Loucy (cell line): ENCODE measurements at regions not wholly inside any gene's neighbourhood (a gene's known extent, or its start where the extent isn't known, plus 50 kb on each side); places are given as distances from the start of the nearest gene placed in this dataset.

Experiments
- CTCF ChIP-seq: fragments of 200-600 bp; sonication (generic); conservative IDR thresholded peaks from 2 replicates; pipeline ENCODE4 v1.5.1; 2014; ENCODE audit warnings: mild to moderate bottlenecking, antibody characterized with exemption, low read length
- EZH2phosphoT487 ChIP-seq: fragments of 200-600 bp; IDR thresholded peaks from 2 replicates; pipeline ENCODE4 v1.6.1; 2018; ENCODE audit warnings: antibody characterized with exemption, mild to moderate bottlenecking, moderate library complexity, borderline replicate concordance

GRCh38 chr15:85276921-85277320, 103.5 kb upstream of the AKAP13 start:
- TF ChIP-seq CTCF: no peak
- no peak for TF ChIP-seq EZH2phosphoT487
